GM18511 (cell line): ENCODE measurements at regions not wholly inside any gene's neighbourhood (a gene's known extent, or its start where the extent isn't known, plus 50 kb on each side); places are given as distances from the start of the nearest gene placed in this dataset.

Experiments used
- ATAC-seq: cut with Tn5 transposase; IDR thresholded peaks from one replicate; pipeline ENCODE4 v1.9.1; 2021; ENCODE audit warnings: mild to moderate bottlenecking, moderate library complexity; ENCODE audit not compliant: unreplicated experiment

GRCh38 chr6:92840246-92840930 lies 579.0 kb downstream of the EPHA7 start:
- ATAC-seq = no peak

GRCh38 chr6:92828788-92829187 lies 590.6 kb downstream of the EPHA7 start:
- no peak for ATAC-seq

GRCh38 chr6:92827104-92827503 lies 592.3 kb downstream of the EPHA7 start:
- ATAC-seq = no peak

DNA sequence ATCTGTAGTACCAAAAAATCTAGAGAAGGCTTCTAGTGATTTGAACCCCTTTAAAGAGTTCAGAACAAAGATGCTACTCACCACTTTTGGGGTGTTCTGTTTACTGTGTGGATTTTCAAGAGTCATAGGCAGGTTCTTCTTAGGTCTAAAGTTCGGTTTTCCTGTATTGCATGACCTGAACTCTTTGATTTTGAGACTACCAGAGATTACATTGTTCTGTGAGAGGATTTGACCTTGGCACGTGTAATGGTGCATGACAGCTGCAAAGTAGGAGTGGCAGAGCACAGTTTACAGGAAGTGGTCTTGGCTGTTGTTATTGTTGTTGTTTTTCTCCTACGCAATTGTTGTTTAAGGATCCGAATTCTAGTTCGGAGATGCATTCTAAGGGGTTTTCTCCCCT lies 592.7 kb downstream of the EPHA7 start:
- no peak for ATAC-seq

- no peak for ATAC-seq
These were observed 597.1 kb downstream of the EPHA7 start for GRCh38 chr6:92822222-92822621.

GRCh38 chr6:92820601-92821000 lies 598.8 kb downstream of the EPHA7 start:
- ATAC-seq = no peak

DNA sequence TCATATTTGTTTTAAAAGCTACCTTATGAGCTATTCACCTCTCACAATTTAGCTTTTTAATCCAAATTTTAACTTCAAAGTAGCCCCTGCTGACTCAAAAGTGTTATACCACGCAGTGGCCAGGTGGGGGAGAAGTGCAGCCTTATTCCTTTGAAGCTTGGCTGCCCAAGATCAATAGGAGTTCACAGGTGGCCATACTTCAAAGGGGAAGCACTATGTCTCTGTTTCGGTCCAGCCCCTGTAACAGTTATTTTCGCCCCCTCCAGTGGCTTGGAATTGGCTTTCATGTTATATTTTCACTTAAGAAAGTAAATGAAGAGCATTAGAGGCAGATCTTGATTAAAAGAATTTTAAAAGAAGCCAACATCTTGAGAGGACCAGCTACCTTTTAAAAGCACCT lies 608.4 kb downstream of the EPHA7 start:
- ATAC-seq = peak; percentile 98

GRCh38 chr6:92806254-92806653 lies 613.1 kb downstream of the EPHA7 start:
- ATAC-seq = no peak

DNA sequence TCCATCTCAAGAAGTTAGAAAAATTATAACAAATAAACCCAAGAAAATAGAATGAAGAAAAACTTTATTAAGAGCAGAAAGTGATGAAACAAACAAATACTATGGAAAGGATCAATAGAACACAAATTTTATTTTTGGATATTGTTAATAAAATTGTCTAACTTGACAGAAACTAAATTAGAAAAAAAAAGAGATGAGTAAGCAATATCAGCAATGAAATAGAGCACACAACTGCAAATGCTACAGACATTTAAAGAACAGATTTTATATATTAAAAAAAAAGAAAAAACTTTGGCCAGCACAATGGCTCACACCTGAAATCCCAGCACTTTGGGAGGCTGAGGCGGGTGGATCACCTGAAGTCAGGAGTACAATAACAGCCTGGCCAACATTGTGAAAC lies 628.0 kb downstream of the EPHA7 start:
- no peak for ATAC-seq

DNA sequence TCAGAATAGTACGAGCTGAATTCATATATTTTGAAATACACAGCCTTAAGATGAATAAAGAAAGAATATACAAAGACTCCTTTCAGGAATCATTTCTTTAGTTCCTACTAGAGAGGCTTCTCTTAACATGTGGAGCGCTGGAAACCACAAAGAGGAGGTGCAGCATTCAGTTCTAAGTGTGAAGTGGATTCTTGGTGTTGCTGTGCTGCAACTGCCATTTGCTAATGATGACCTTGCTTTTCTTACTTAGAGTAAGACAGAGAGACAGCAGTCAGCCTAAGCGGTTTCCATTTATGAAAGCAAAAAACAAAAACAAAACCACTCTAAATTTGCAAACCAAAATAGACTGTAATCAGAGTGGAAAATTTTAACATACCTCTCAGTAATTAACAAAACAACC lies 629.0 kb downstream of the EPHA7 start:
- ATAC-seq = no peak

DNA sequence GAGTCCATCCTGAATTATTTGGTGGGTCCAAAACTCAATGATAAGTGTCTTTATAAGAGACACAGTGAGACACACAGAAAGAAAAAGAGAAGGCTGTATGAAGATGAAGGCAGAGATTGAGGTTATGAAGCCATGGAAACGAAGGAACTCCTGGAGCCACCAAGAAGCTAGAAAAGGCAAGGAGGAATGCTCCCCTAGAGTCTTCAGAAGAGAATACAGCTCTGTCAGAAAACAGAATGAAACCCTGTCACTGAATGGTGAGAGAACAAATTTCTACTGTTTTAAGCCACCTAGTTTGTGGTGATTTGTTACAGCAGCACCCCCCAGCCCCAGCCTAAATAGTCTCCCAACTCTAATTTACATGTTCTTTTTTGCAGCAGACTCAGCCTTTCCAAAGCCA lies 635.1 kb downstream of the EPHA7 start:
- ATAC-seq = no peak

- ATAC-seq = no peak
These were observed 639.6 kb downstream of the EPHA7 start for GRCh38 chr6:92779746-92780145.

DNA sequence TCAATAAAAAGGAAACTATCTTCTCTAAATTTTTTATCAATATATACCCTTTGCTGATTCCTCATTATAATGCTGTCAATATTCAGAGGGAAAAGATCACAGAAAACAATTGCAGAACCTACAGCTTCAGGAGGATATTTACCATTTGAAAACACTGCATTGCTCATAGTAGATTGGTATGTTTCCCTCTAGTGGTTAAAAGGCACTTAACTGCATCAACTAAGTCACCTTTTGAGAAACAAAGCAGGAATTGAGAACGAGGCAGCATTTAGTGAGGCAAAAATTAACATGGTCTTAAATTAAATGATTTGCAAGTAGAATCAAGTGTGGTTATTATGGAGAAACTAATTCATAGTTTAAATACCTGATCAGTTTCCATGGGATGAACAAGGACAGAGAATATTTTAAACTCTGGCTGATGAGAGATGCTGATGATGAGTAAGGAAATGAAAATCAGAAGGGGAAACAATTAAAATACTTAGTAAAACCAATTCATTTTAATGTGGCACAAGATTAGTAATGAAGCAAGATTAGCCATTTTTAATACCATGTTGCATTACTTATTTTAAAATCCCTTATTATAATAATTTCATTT lies 642.1 kb downstream of the EPHA7 start:
- ATAC-seq = no peak

DNA sequence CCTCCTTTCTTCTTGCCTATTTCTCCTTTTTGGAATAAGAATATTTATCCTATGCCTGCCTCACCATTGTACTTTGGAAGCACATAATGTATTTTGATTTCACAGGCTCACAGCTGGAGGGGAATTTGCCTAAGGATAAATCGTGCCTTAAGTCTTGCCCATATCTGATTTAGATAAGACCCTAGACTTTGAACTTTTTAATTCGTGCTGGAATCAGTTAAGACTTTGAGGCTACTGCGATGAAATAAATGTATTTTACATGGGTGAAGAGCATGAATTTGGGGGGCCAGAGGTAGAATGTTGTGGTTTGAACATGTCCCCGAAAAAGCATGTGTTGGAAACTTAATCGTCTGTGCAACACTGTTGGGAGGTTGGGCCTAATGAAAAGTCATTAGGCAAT lies 648.8 kb downstream of the EPHA7 start:
- ATAC-seq = no peak

DNA sequence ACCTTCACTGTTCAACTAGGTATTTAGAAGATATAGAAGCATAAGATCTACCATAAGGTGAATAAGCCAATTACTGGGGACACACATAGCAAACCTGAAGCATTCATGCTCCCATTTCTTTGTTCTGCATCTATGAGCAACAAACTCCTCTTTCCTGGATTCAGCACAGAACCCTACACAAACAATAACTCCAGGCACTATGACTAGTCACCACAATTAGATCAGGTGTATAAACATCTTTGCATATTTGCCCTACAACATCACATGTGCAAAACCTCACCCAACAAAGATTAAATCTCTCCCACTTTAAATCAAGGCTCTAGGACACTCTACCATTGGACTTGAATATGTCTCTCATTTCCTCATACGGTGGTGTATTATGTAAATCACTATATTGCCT lies 652.3 kb downstream of the EPHA7 start:
- no peak for ATAC-seq

DNA sequence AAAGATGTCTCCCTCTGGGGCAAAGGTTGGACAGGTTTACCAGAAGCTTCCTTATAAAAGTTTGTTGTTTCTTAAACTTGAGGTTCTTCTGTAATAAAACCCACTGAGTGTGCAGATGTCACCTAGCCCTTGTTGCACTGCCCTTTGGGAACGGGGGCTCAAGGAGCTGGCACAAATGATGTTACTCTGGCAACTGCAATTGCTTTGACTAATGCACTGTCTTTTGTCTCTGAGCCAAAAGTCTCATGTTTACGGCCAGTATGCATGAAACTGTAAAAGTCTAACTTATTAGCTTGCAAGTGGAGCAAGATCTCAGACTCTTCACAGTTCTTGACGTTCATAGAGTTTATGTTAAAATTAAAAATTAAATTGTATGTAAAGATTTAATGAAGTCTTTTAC lies 655.7 kb downstream of the EPHA7 start:
- ATAC-seq = no peak

DNA sequence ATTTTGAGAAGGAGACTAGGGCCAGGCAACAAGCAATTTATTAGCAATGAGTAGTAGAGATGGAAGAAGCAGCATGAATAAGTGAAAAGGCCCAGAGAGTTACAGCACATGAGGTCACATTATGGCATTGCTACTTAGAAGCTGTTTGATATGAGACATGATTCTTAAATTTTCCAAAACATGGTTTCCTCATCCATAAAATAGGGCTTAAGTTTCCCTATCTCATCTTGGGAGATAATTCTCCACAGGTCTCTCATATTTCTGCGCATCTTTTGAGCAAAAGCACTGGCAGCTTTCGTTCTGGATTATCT lies 656.1 kb downstream of the EPHA7 start:
- ATAC-seq = no peak

DNA sequence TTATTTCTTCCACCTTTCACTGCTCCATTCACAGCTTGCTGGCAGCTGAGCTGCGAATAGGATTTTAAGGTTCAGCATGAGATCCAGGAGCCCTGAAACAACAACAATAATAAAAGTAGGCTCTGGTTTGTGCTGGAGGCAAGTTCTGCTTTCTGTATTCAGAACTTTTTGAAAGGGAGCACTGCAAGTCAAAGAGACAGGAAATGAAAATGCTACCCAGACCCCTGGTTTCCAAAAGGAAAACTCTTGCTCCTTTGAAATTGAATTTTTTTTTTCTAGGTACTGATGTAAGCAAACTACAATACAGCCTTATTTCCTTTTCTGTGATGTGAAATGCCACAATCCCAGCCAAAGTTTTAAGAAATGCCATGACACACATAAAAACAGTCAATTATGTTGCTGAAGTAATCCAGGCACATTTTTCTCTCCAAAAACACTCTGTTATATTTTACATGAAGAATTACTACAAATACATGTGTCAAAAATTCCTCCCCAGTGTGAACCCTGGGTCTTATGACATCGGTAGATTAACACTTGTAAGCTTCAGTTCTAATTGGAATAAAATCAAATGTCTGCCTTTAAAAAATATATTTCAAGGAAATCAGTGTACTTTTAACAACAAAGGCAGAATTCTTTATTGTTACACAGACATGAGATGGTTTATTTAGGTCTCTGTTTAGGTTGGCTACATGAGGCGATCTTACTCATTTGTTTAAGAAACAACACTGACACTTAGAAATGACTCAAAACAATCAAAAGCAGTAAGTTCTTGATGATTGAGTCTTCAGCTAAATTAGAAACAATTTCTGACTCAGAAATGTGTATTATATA lies 656.7 kb downstream of the EPHA7 start:
- ATAC-seq = no peak

GRCh38 chr6:92759178-92759577 lies 660.2 kb downstream of the EPHA7 start:
- ATAC-seq = no peak

GRCh38 chr6:92757925-92758324 lies 661.4 kb downstream of the EPHA7 start:
- ATAC-seq = no peak

DNA sequence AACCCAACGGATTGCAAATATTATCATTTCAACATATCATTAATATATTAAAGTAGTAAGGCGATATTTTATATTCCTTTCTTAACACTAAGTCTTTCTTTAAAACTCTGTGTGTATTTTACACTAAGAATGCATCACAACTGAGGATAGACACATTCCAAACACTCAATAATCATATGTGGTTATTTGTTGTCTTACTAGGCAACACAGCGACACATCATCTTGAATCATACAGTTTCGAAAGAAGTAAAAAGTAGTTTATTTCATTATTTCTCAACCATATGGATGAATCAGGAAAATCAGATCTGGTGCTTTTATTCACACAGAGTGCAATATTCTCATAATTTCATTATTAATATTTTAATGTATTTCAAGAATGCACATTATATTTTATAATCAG lies 662.4 kb downstream of the EPHA7 start:
- ATAC-seq = no peak

DNA sequence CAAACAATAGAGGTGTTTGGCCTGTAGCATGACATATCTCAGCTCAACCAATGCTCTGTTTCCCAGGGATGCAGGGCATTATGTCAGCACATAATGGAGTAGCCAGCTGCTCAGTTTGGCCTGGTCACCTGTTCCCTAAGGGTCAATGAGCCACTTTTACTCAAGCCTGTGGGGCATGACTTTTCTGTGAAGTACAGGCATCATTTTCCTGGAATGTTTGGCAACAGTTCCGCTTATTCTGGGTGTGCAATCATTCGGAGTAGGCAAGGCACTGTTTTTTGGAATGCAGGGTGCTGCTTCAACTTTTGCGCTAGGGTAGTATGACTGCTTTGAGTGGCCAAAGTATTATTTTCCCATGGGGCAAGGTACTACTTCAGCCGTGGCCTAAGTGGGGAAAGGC lies 665.4 kb downstream of the EPHA7 start:
- ATAC-seq = no peak
